ENCODE measurements at regions not wholly inside any gene's neighbourhood (a gene's known extent, or its start where the extent isn't known, plus 50 kb on each side); places are given as distances from the start of the nearest gene placed in this dataset.

- Mint-ChIP-seq H3K4me3 (ENCODE audit: unreplicated experiment) (no peak overlapping the region), H3K27me3 (ENCODE audit: insufficient read depth, unreplicated experiment) (no peaks in the 10 kb centered on the region), H3K4me1 (ENCODE audit: insufficient read depth, unreplicated experiment) (peaks cover 16% of the 10 kb centered on the region), H3K9me3 (ENCODE audit: unreplicated experiment) (peaks cover 6% of the 10 kb centered on the region), H3K36me3 (ENCODE audit: insufficient read depth, unreplicated experiment) (no peaks in the 10 kb centered on the region), H3K27ac (ENCODE audit: low read depth, unreplicated experiment) (no peak overlapping the region)
- ChIA-PET CTCF (interaction anchor here (0.6 to 1.1 kb wide), 4 partner anchors 9 to 786 kb away, joined by 3 read pairs; no protein-coding TSS in a partner anchor), POLR2A (interaction anchor here (1.1 to 1.6 kb wide), 4 partner anchors 9 to 373 kb away, joined by 3 to 4 read pairs (median 3); no protein-coding TSS in a partner anchor)
- DNase-seq (ENCODE audit: unreplicated experiment) = no peak
- no peak for TF ChIP-seq CTCF (IDR thresholded peaks at IDR 0.05; ENCODE audit: unreplicated experiment)
- intact Hi-C loops (cut with micrococcal nuclease) = no loop called here
- no TSS peak for BruUV-seq (replicated peaks)
Measured at GRCh38 chr21:35170244-35170643, 121.1 kb upstream of the RUNX1 start.

- BruUV-seq (replicated peaks) = no TSS peak
- intact Hi-C loops (cut with micrococcal nuclease) = no loop called here
- no peak for DNase-seq (ENCODE audit: unreplicated experiment)
- Mint-ChIP-seq H3K27ac (ENCODE audit: low read depth, unreplicated experiment) (peak overlapping the region; percentile 42), H3K9me3 (ENCODE audit: unreplicated experiment) (peaks cover 6% of the 10 kb centered on the region), H3K27me3 (ENCODE audit: insufficient read depth, unreplicated experiment) (no peaks in the 10 kb centered on the region), H3K4me1 (ENCODE audit: insufficient read depth, unreplicated experiment) (peaks cover 16% of the 10 kb centered on the region), H3K36me3 (ENCODE audit: insufficient read depth, unreplicated experiment) (no peaks in the 10 kb centered on the region), H3K4me3 (ENCODE audit: unreplicated experiment) (no peak overlapping the region)
- POLR2A ChIA-PET = interaction anchor here (1.1 to 1.6 kb wide), 3 partner anchors 9 to 373 kb away, joined by 3 to 4 read pairs (median 3); no protein-coding TSS in a partner anchor
- CTCF ChIA-PET = interaction anchor here (0.6 to 1.1 kb wide), 2 partner anchors 9 to 786 kb away, joined by 3 read pairs; no protein-coding TSS in a partner anchor
- TF ChIP-seq CTCF (IDR thresholded peaks at IDR 0.05; ENCODE audit: unreplicated experiment) = no peak
Measured at GRCh38 chr21:35169574-35169973, 120.5 kb upstream of the RUNX1 start.

- Mint-ChIP-seq H3K9me3 (ENCODE audit: unreplicated experiment) (peaks cover 6% of the 10 kb centered on the region), H3K4me1 (ENCODE audit: insufficient read depth, unreplicated experiment) (peaks cover 22% of the 10 kb centered on the region), H3K36me3 (ENCODE audit: insufficient read depth, unreplicated experiment) (no peaks in the 10 kb centered on the region), H3K27ac (ENCODE audit: low read depth, unreplicated experiment) (peak overlapping the region; percentile 42), H3K27me3 (ENCODE audit: insufficient read depth, unreplicated experiment) (no peaks in the 10 kb centered on the region), H3K4me3 (ENCODE audit: unreplicated experiment) (no peak overlapping the region)
- intact Hi-C loops (cut with micrococcal nuclease) = no loop called here
- peak; percentile 67 for DNase-seq (ENCODE audit: unreplicated experiment)
- no peak for TF ChIP-seq CTCF (IDR thresholded peaks at IDR 0.05; ENCODE audit: unreplicated experiment)
- CTCF ChIA-PET = no interaction called here
- POLR2A ChIA-PET = interaction anchor here (0.5 to 1.7 kb wide), 3 partner anchors 32 to 393 kb away, joined by 3 read pairs; no protein-coding TSS in a partner anchor
- no TSS peak for BruUV-seq (replicated peaks)
Measured at GRCh38 chr21:35168735-35169134, 119.6 kb upstream of the RUNX1 start.

GRCh38 chr21:35164971-35165483 lies 115.9 kb upstream of the RUNX1 start:
- POLR2A ChIA-PET = no interaction called here
- CTCF ChIA-PET = no interaction called here
- no TSS peak for BruUV-seq (replicated peaks)

More at GRCh38 chr21:35164971-35165483, 115.9 kb upstream of the RUNX1 start:
- no peak overlapping the region for H3K4me3 Mint-ChIP-seq (ENCODE audit: unreplicated experiment)
- no peak overlapping the region for H3K27ac Mint-ChIP-seq (ENCODE audit: low read depth, unreplicated experiment)
- H3K4me1 Mint-ChIP-seq (ENCODE audit: insufficient read depth, unreplicated experiment) = peaks cover 38% of the 10 kb centered on the region
- no peaks in the 10 kb centered on the region for H3K27me3 Mint-ChIP-seq (ENCODE audit: insufficient read depth, unreplicated experiment)
- no peak for DNase-seq (ENCODE audit: unreplicated experiment)
- H3K36me3 Mint-ChIP-seq (ENCODE audit: insufficient read depth, unreplicated experiment) = no peaks in the 10 kb centered on the region
- H3K9me3 Mint-ChIP-seq (ENCODE audit: unreplicated experiment) = peaks cover 9% of the 10 kb centered on the region
- TF ChIP-seq CTCF (IDR thresholded peaks at IDR 0.05; ENCODE audit: unreplicated experiment) = no peak
- intact Hi-C loops (cut with micrococcal nuclease) = no loop called here

Measured in MCF 10A (cell line).